NB4 (cell line): ENCODE measurements at regions not wholly inside any gene's neighbourhood (a gene's known extent, or its start where the extent isn't known, plus 50 kb on each side); places are given as distances from the start of the nearest gene placed in this dataset.

Experiments
- POLR2A ChIP-seq: IDR thresholded peaks from 2 replicates; pipeline ENCODE4 v1.6.1; 2011; ENCODE audit warnings: mild to moderate bottlenecking; ENCODE audit not compliant: insufficient read length; ENCODE audit errors: extremely low read depth
- TF ChIP-seq, protein P1 (sequence below): IDR thresholded peaks from one replicate; pipeline ENCODE4 v1.5.1; 2012; ENCODE audit warnings: low read depth, low read length
- TF ChIP-seq, protein P2 (sequence below): IDR thresholded peaks from 2 replicates; pipeline ENCODE4 v1.6.1; 2011; ENCODE audit warnings: low read depth, low read length

DNA sequence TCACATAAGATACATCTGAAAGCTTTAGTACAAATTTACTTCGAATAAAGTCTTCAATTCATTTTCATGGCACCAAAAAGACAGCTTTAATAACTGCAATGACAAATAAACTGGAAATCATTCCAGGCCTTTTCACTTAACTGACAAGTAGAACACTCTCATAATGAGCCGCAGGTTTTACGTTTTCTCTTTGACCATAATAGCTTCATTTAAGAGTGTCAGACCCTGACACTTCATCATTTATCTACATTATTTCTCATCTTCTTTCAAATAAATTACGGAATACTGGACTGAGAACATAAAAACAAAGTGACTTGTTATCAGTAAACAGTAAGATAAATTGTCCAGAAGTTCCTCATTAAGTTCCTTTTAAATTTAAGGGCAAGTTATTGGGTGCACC, 1252.9 kb upstream of the ACVR2A start:
- TF ChIP-seq, protein P1, sequence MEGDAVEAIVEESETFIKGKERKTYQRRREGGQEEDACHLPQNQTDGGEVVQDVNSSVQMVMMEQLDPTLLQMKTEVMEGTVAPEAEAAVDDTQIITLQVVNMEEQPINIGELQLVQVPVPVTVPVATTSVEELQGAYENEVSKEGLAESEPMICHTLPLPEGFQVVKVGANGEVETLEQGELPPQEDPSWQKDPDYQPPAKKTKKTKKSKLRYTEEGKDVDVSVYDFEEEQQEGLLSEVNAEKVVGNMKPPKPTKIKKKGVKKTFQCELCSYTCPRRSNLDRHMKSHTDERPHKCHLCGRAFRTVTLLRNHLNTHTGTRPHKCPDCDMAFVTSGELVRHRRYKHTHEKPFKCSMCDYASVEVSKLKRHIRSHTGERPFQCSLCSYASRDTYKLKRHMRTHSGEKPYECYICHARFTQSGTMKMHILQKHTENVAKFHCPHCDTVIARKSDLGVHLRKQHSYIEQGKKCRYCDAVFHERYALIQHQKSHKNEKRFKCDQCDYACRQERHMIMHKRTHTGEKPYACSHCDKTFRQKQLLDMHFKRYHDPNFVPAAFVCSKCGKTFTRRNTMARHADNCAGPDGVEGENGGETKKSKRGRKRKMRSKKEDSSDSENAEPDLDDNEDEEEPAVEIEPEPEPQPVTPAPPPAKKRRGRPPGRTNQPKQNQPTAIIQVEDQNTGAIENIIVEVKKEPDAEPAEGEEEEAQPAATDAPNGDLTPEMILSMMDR: no peak
- no peak for TF ChIP-seq POLR2A
- TF ChIP-seq, protein P2, sequence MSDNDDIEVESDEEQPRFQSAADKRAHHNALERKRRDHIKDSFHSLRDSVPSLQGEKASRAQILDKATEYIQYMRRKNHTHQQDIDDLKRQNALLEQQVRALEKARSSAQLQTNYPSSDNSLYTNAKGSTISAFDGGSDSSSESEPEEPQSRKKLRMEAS: no peak
